IMR-90 (cell line): ENCODE measurements at regions not wholly inside any gene's neighbourhood (a gene's known extent, or its start where the extent isn't known, plus 50 kb on each side); places are given as distances from the start of the nearest gene placed in this dataset.

Source experiments
- ATAC-seq: fragments of 200-7000 bp; cut with Tn5 transposase; 2 replicates; pipeline ENCODE4 v1.9.1; 2020; ENCODE audit warnings: low read depth, mild to moderate bottlenecking, moderate library complexity
- BruUV-seq: library from RNA; stranded (reverse); fragments of 400-500 nt; replicated peaks from 2 replicates; lab custom pipeline; 2021; lab: Mats Ljungman, UMichigan
- CTCF ChIA-PET: fragments of 300-600 bp; formaldehyde crosslinking; extraction: SDS; loops from one replicate; lab custom pipeline; 2021; ENCODE audit warnings: antibody characterized with exemption; lab: Yijun Ruan, JAX
- POLR2A ChIA-PET: fragments of 300-600 bp; sonication (Branson Sonifier 250); formaldehyde crosslinking; loops from one replicate; lab custom pipeline; 2022; ENCODE audit warnings: antibody characterized with exemption; ENCODE audit not compliant: unreplicated experiment; lab: Charles Lee
- DNase-seq: peaks from one replicate; pipeline ENCODE4 v3.0.0; 2013
- H2AFZ ChIP-seq: replicated peaks from 2 replicates; pipeline ENCODE3; 2013; ENCODE audit warnings: low read length, mild to moderate bottlenecking; ENCODE audit not compliant: poor library complexity
- H2AK5ac ChIP-seq: 2 replicates; pipeline ENCODE4 v1.6.1; 2013; ENCODE audit warnings: low read depth, low read length, inconsistent platforms
- H2AK9ac ChIP-seq: replicated peaks from 2 replicates; pipeline ENCODE3; 2013; ENCODE audit warnings: mild to moderate bottlenecking, low read depth, low read length, moderate library complexity; ENCODE audit not compliant: poor library complexity
- H2BK120ac ChIP-seq: 2 replicates; pipeline ENCODE4 v1.6.1; 2013; ENCODE audit warnings: low read depth, low read length, inconsistent platforms
- H2BK15ac ChIP-seq: 3 replicates; pipeline ENCODE4 v1.6.1; 2013; ENCODE audit warnings: low read depth, low read length, inconsistent platforms
- H2BK20ac ChIP-seq: 2 replicates; pipeline ENCODE4 v1.6.1; 2013; ENCODE audit warnings: low read depth, mild to moderate bottlenecking, inconsistent platforms, low read length, moderate library complexity
- H2BK5ac ChIP-seq: 2 replicates; pipeline ENCODE4 v1.6.1; 2013; ENCODE audit warnings: mild to moderate bottlenecking, low read depth, low read length, inconsistent platforms; ENCODE audit not compliant: poor library complexity, severe bottlenecking
- H3K14ac ChIP-seq: replicated peaks from 2 replicates; pipeline ENCODE4 v1.6.1; 2013; ENCODE audit warnings: low read depth, low read length, inconsistent platforms
- H3K18ac ChIP-seq: 2 replicates; pipeline ENCODE4 v1.6.1; 2013; ENCODE audit warnings: low read depth, low read length, control low read depth
- H3K23ac ChIP-seq: 2 replicates; pipeline ENCODE4 v1.6.1; 2013; ENCODE audit warnings: low read depth, low read length, inconsistent platforms
- H3K27ac ChIP-seq: 2 replicates; pipeline ENCODE4 v1.5.1; 2013; ENCODE audit warnings: mild to moderate bottlenecking, control low read depth, low read length; ENCODE audit not compliant: insufficient read depth
- H3K27me3 ChIP-seq: 2 replicates; pipeline ENCODE4 v1.6.1; 2013; ENCODE audit warnings: low read length; ENCODE audit not compliant: control insufficient read depth, insufficient read depth
- H3K36me3 ChIP-seq: 2 replicates; pipeline ENCODE4 v1.6.1; 2013; ENCODE audit warnings: low read length, mixed read lengths; ENCODE audit not compliant: control insufficient read depth, insufficient read depth
- H3K4ac ChIP-seq: 2 replicates; pipeline ENCODE4 v1.6.1; 2013; ENCODE audit warnings: low read depth, low read length, inconsistent platforms
- H3K4me1 ChIP-seq: 2 replicates; pipeline ENCODE4 v1.6.1; 2013; ENCODE audit warnings: low read length, mixed read lengths; ENCODE audit not compliant: control insufficient read depth, insufficient read depth
- H3K4me2 ChIP-seq: 2 replicates; pipeline ENCODE4 v1.6.1; 2013; ENCODE audit warnings: low read depth, mild to moderate bottlenecking, control low read depth, low read length, moderate library complexity
- H3K4me3 ChIP-seq: 2 replicates; pipeline ENCODE4 v1.5.1; 2013; ENCODE audit warnings: low read depth, mild to moderate bottlenecking, control low read depth, low read length, moderate library complexity; ENCODE audit not compliant: insufficient read depth
- H3K56ac ChIP-seq: 2 replicates; pipeline ENCODE4 v1.6.1; 2013; ENCODE audit warnings: low read length, inconsistent platforms; ENCODE audit not compliant: insufficient read depth; ENCODE audit errors: extremely low read depth
- H3K79me1 ChIP-seq, 2 experiments: 2 replicates each; pipeline ENCODE4 v1.6.1; 2013; ENCODE audit warnings: low read length in 2 of 2, inconsistent platforms in 1 of 2, low read depth in 1 of 2
- H3K9ac ChIP-seq: 2 replicates; pipeline ENCODE4 v1.6.1; 2013; ENCODE audit warnings: low read depth, low read length, control low read depth
- H3K9me1 ChIP-seq: 2 replicates; pipeline ENCODE4 v1.6.1; 2013; ENCODE audit warnings: low read length, inconsistent platforms; ENCODE audit not compliant: insufficient read depth
- H3K9me3 ChIP-seq: 2 replicates; pipeline ENCODE4 v1.6.1; 2013; ENCODE audit warnings: low read length; ENCODE audit not compliant: control insufficient read depth, insufficient read depth
- H4K20me1 ChIP-seq: 2 replicates; pipeline ENCODE4 v1.6.1; 2013; ENCODE audit warnings: low read length, inconsistent platforms; ENCODE audit not compliant: insufficient read depth
- H4K5ac ChIP-seq: 2 replicates; pipeline ENCODE4 v1.6.1; 2013; ENCODE audit warnings: mild to moderate bottlenecking, low read depth, low read length, control low read depth
- H4K8ac ChIP-seq, 2 experiments: 2 replicates each; pipeline ENCODE4 v1.6.1; 2013; ENCODE audit warnings: low read depth in 2 of 2, low read length in 2 of 2, control low read depth in 1 of 2, inconsistent platforms in 1 of 2
- H4K91ac ChIP-seq: 2 replicates; pipeline ENCODE4 v1.6.1; 2013; ENCODE audit warnings: low read depth, low read length, inconsistent platforms; ENCODE audit not compliant: insufficient read depth
- CEBPB ChIP-seq: IDR thresholded peaks from 2 replicates; pipeline ENCODE4 v1.6.1; 2012; ENCODE audit warnings: low read depth, low read length, improper control_type of control experiment
- FOS ChIP-seq: fragments of 150-350 bp; IDR thresholded peaks from 2 replicates; pipeline ENCODE4 v1.6.1; 2016; ENCODE audit warnings: low read depth, low read length
- MAFK ChIP-seq: IDR thresholded peaks from 2 replicates; pipeline ENCODE4 v1.6.1; 2012; ENCODE audit warnings: low read depth, low read length, improper control_type of control experiment
- MAZ ChIP-seq: IDR thresholded peaks from 2 replicates; pipeline ENCODE4 v1.6.1; 2012; ENCODE audit warnings: low read depth, mild to moderate bottlenecking, low read length, improper control_type of control experiment, moderate library complexity, borderline replicate concordance
- MXI1 ChIP-seq: IDR thresholded peaks from 2 replicates; pipeline ENCODE4 v1.6.1; 2012; ENCODE audit warnings: low read depth, mild to moderate bottlenecking, low read length, moderate library complexity, borderline replicate concordance
- RFX5 ChIP-seq: IDR thresholded peaks from 2 replicates; pipeline ENCODE4 v1.8.0; 2012; ENCODE audit warnings: low read depth, mild to moderate bottlenecking, low read length, moderate library complexity
- SMC3 ChIP-seq: fragments of 150-350 bp; IDR thresholded peaks from 2 replicates; pipeline ENCODE4 v1.6.1; 2016; ENCODE audit warnings: low read depth, mild to moderate bottlenecking, antibody characterized with exemption, low read length, moderate library complexity
- WGBS, 2 experiments: methylation state at CpG; one replicate each; pipeline versions ENCODE4 v1.1.5 to v1.1.7; 2013; ENCODE audit warnings: missing lambda C conversion rate in 2 of 2; ENCODE audit not compliant: insufficient read length in 1 of 2; ENCODE audit errors: extremely low coverage in 2 of 2; 5-methylcytosine and 5-hydroxymethylcytosine counted together
- dilution Hi-C: fragments of 300-500 bp; cut with HindIII; formaldehyde crosslinking; loops from one replicate; pipeline ENCODE4 v1.14.3; 2018; ENCODE audit warnings: low sequenced_read_pairs; ENCODE audit not compliant: unreplicated experiment
- in situ Hi-C: fragments of 300-500 bp; cut with MboI; formaldehyde crosslinking; loops from 3 replicates; pipeline ENCODE4 v1.14.3; 2019; ENCODE audit warnings: low sequenced_read_pairs, inconsistent platforms, mixed read lengths
- intact Hi-C: fragments of 100-400 bp; cut with micrococcal nuclease; formaldehyde crosslinking; loops from 2 replicates; pipeline ENCODE4 v1.10.0; 2022
- TF ChIP-seq, protein P1 (sequence below): fragments of 150-350 bp; IDR thresholded peaks from 2 replicates; pipeline ENCODE4 v1.6.1; 2016; ENCODE audit warnings: low read depth, mild to moderate bottlenecking, low read length, moderate library complexity, borderline replicate concordance
- TF ChIP-seq, protein P2 (sequence below): conservative IDR thresholded peaks from 2 replicates; pipeline ENCODE4 v1.5.1; 2012; ENCODE audit warnings: mild to moderate bottlenecking, low read depth, low read length, improper control_type of control experiment

DNA sequence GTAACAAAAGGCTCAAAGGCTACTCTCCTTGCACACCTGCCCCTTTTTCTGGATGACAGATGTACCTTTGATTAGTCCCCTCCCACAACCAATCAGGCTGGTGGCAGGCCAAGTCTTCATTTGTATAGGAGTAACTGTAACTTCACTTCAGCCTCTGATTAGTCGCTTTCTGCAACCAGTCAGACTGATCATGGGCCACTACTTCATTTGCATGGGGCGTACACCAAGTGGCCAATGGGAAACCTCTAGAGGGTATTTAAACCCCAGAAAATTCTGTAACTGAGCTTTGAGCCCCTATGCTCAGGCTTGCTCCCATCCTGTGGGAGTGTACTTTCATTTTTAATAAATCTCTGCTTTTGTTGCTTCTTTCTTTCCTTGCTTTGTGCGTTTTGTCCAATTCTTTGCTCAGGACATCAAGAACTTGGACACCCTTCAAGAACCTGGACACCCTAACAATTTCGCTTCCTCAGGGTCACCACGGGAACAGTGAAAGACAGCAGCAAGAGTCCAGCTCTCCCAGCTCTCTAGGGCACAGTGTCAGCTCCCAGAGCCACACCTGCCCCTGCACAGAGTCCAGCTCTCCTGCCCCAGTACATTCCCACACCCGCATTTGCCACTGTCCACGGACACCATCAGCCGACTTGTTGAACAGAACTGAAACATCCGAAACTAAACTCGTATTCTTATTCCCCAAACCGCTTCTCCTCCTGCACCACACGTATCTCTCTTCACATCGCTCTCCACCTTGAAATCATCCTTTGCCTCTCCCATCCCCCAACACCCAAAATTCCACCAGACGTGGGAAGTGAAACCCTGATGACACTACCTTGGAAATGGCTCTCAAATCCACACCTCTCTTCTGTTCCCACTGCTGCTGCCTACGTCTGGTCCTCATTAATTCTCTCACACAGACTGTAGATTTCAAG lies 53.4 kb downstream of the ABCC12 start (continued):
- TF ChIP-seq CEBPB, result no peak

DNA sequence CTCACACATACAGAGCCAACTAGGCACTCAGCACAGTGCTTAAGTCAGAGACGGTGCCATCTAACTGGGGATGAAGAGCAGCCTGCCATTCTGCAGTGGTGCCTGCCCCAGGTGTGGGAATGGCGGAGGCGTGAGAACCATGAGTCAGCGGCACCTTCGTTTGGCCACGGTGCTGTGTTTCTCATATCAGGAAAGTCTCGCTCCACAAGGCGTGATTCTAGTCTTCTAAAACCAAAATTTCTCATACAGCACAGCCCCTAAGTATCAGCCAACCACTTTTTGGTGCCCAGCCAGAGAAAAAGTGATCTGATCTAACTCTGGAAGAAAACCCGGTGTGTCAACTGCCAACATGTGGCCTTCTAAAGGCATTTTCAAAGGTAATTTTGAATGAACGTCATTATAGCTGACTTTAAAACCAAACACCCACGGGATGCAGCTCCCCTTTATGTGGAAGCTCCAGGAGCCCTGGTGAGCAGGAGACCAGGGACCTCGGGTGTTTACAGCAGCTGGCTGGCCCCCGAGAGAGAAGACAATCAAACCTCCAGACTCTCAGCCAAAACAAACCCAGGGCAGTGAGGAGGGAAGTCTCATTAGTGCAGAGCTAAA lies 54.6 kb downstream of the ABCC12 start:
- POLR2A ChIA-PET, result no interaction called here

More for the DNA sequence above, 54.6 kb downstream of the ABCC12 start:
- Histone ChIP-seq H3K9me1 (no peaks in the 10 kb centered on the region), H3K4ac (no peak overlapping the region), H3K9me3 (no peaks in the 10 kb centered on the region), H3K79me1 (no peaks in the 10 kb centered on the region), H2AFZ (no peak overlapping the region), H3K14ac (no peak overlapping the region), H2AK5ac (no peak overlapping the region), H2BK120ac (no peak overlapping the region), H3K27ac (no peak overlapping the region), H3K18ac (no peak overlapping the region), H4K91ac (no peak overlapping the region), H4K5ac (no peak overlapping the region), H3K4me2 (no peak overlapping the region), H2BK15ac (no peak overlapping the region), H4K8ac (no peak overlapping the region), H2BK5ac (no peak overlapping the region), H3K36me3 (no peaks in the 10 kb centered on the region), H2AK9ac (no peak overlapping the region), H3K56ac (no peak overlapping the region), H3K27me3 (peaks cover 6% of the 10 kb centered on the region; the same call in 1 of the 2 replicates), H3K23ac (no peak overlapping the region), H2BK20ac (no peak overlapping the region), H3K4me1 (no peaks in the 10 kb centered on the region; the same call in 1 of the 2 replicates), H3K4me3 (no peak overlapping the region), H4K20me1 (no peaks in the 10 kb centered on the region), H3K9ac (no peak overlapping the region)
- TF ChIP-seq, protein P1, sequence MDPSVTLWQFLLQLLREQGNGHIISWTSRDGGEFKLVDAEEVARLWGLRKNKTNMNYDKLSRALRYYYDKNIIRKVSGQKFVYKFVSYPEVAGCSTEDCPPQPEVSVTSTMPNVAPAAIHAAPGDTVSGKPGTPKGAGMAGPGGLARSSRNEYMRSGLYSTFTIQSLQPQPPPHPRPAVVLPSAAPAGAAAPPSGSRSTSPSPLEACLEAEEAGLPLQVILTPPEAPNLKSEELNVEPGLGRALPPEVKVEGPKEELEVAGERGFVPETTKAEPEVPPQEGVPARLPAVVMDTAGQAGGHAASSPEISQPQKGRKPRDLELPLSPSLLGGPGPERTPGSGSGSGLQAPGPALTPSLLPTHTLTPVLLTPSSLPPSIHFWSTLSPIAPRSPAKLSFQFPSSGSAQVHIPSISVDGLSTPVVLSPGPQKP, result no peak
- TF ChIP-seq, protein P2, sequence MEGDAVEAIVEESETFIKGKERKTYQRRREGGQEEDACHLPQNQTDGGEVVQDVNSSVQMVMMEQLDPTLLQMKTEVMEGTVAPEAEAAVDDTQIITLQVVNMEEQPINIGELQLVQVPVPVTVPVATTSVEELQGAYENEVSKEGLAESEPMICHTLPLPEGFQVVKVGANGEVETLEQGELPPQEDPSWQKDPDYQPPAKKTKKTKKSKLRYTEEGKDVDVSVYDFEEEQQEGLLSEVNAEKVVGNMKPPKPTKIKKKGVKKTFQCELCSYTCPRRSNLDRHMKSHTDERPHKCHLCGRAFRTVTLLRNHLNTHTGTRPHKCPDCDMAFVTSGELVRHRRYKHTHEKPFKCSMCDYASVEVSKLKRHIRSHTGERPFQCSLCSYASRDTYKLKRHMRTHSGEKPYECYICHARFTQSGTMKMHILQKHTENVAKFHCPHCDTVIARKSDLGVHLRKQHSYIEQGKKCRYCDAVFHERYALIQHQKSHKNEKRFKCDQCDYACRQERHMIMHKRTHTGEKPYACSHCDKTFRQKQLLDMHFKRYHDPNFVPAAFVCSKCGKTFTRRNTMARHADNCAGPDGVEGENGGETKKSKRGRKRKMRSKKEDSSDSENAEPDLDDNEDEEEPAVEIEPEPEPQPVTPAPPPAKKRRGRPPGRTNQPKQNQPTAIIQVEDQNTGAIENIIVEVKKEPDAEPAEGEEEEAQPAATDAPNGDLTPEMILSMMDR, result no peak
- TF ChIP-seq FOS, result no peak
- TF ChIP-seq RFX5, result no peak
- no peak for TF ChIP-seq MXI1
- no peak for TF ChIP-seq SMC3
- TF ChIP-seq MAFK, result no peak
- TF ChIP-seq MAZ, result no peak
- dilution Hi-C loops (no loop called here), intact Hi-C loops (no loop called here), in situ Hi-C loops (no loop called here)
- no TSS peak for BruUV-seq
- CTCF ChIA-PET, result interaction anchor here (0.8 kb wide), 1 partner anchor 12 kb away, joined by 3 read pairs; no protein-coding TSS in a partner anchor
- 67% methylated on average over 1 of the region's 13 CpGs; no CpG with 5 or more reads in 1 of the 2 experiments for WGBS, 2 experiments
- DNase-seq (no peak), ATAC-seq (no peak)
